ENCODE measurements at regions not wholly inside any gene's neighbourhood (a gene's known extent, or its start where the extent isn't known, plus 50 kb on each side); places are given as distances from the start of the nearest gene placed in this dataset.

GRCh38 chr2:41149054-41149453 is 697.2 kb upstream of the SLC8A1 start:
- DNase-seq (ENCODE audit: low read depth, low spot score): no peak
- WGBS (ENCODE audit: insufficient coverage, insufficient replicate concordance, low lambda C conversion rate, missing lambda C conversion rate): 0% methylated on average over 1 of the region's 1 CpG
- POLR2A ChIA-PET: no interaction called here
- ATAC-seq: no peak
- Histone ChIP-seq H3K4me2 (ENCODE audit: control insufficient read depth, insufficient read depth) (no peak overlapping the region), H3K9ac (ENCODE audit: control insufficient read depth, insufficient read depth, low read length) (no peak overlapping the region), H3K27ac (ENCODE audit: control insufficient read depth, insufficient read depth) (no peak overlapping the region), H2AFZ (ENCODE audit: control insufficient read depth, low read depth, low read length) (no peak overlapping the region), H3K36me3 (ENCODE audit: control insufficient read depth in 2 of 2, insufficient read depth in 2 of 2, low read length in 1 of 2) (no peaks in the 10 kb centered on the region), H3K27me3 (replicated peaks in 1 of 2; ENCODE audit: control insufficient read depth in 2 of 2, insufficient read depth in 2 of 2, low read length in 1 of 2) (no peaks in the 10 kb centered on the region), H3K79me2 (ENCODE audit: control insufficient read depth, insufficient read depth, low read length) (no peaks in the 10 kb centered on the region), H3K4me1 (ENCODE audit: control insufficient read depth, insufficient read depth, low read length) (no peaks in the 10 kb centered on the region), H3K4me3 (no peak overlapping the region), H3K9me3 (replicated peaks; ENCODE audit: control insufficient read depth, insufficient read depth, low read length) (no peaks in the 10 kb centered on the region), H4K20me1 (ENCODE audit: control insufficient read depth, insufficient read depth) (no peaks in the 10 kb centered on the region)
- no TSS peak for BruUV-seq (replicated peaks)
- RAD21 ChIA-PET (ENCODE audit: unreplicated experiment): no interaction called here
- no peak for FAIRE-seq
- SMC1A ChIA-PET (ENCODE audit: uncharacterized antibody, unreplicated experiment): no interaction called here
- TF ChIP-seq NR2F1 (conservative IDR thresholded peaks at IDR 0.05) (no peak), E4F1 (IDR thresholded peaks at IDR 0.05; ENCODE audit: borderline replicate concordance, partially characterized antibody) (no peak), CHD4 (IDR thresholded peaks at IDR 0.05) (no peak), BRCA1 (IDR thresholded peaks at IDR 0.05; ENCODE audit: low read depth, low read length) (no peak), MTA3 (IDR thresholded peaks at IDR 0.05; ENCODE audit: borderline replicate concordance, low read length) (no peak), HCFC1 (IDR thresholded peaks at IDR 0.05; ENCODE audit: low read length) (no peak), ZBTB11 (CRISPR knock-in tag; IDR thresholded peaks at IDR 0.05) (no peak), NFXL1 (IDR thresholded peaks at IDR 0.05; ENCODE audit: borderline replicate concordance) (no peak), ZBED1 (IDR thresholded peaks at IDR 0.05; ENCODE audit: borderline replicate concordance) (no peak), ZNF274 (IDR thresholded peaks at IDR 0.05; ENCODE audit: insufficient read depth, insufficient read length) (no peak), HDAC2 (IDR thresholded peaks at IDR 0.05) (no peak), CHD2 (IDR thresholded peaks at IDR 0.05; ENCODE audit: borderline replicate concordance, low read depth, low read length) (no peak)
- intact Hi-C loops (cut with micrococcal nuclease; ENCODE audit: unreplicated experiment) (no loop called here), in situ Hi-C loops (cut with MboI) (no loop called here)
- CTCF ChIA-PET: no interaction called here

Measured in GM12878 (cell line).